OCI-LY1 (cell line): ENCODE measurements at regions not wholly inside any gene's neighbourhood (a gene's known extent, or its start where the extent isn't known, plus 50 kb on each side); places are given as distances from the start of the nearest gene placed in this dataset.

Experiments
- H2AFZ ChIP-seq: fragments of 200-600 bp; sonication (generic), shearing (Covaris generic); 2 replicates; pipeline ENCODE4 v1.6.0; 2014; ENCODE audit warnings: antibody characterized with exemption, mild to moderate bottlenecking, low read length
- H3F3A ChIP-seq: fragments of 200-600 bp; sonication (generic), shearing (Covaris generic); 2 replicates; pipeline ENCODE4 v1.6.0; 2014; ENCODE audit warnings: mild to moderate bottlenecking, antibody characterized with exemption, low read length, moderate library complexity; ENCODE audit not compliant: insufficient read depth
- H3K27ac ChIP-seq: fragments of 200-600 bp; sonication (generic); 2 replicates; pipeline ENCODE4 v1.5.1; 2014; ENCODE audit warnings: low read length, mixed run types, mild to moderate bottlenecking, low read depth; ENCODE audit not compliant: poor library complexity, severe bottlenecking
- H3K27me3 ChIP-seq: fragments of 200-600 bp; sonication (generic); 2 replicates; pipeline ENCODE4 v1.6.0; 2014; ENCODE audit warnings: antibody characterized with exemption, mild to moderate bottlenecking, low read length, moderate library complexity; ENCODE audit not compliant: insufficient read depth
- H3K36me3 ChIP-seq: fragments of 200-600 bp; sonication (generic); 2 replicates; pipeline ENCODE4 v1.6.1; 2014; ENCODE audit warnings: mild to moderate bottlenecking, antibody characterized with exemption, low read length, moderate library complexity, mixed read lengths; ENCODE audit not compliant: insufficient read depth
- H3K4me1 ChIP-seq: fragments of 200-600 bp; sonication (generic); 2 replicates; pipeline ENCODE4 v1.5.1; 2014; ENCODE audit warnings: mild to moderate bottlenecking, low read length, moderate library complexity; ENCODE audit not compliant: insufficient read depth, severe bottlenecking
- H3K4me2 ChIP-seq: fragments of 200-600 bp; sonication (generic), shearing (Covaris generic); 2 replicates; pipeline ENCODE4 v1.6.1; 2014; ENCODE audit warnings: low read length
- H3K4me3 ChIP-seq: fragments of 200-600 bp; sonication (generic); 2 replicates; pipeline ENCODE4 v1.5.1; 2014; ENCODE audit warnings: low read length, low read depth, mild to moderate bottlenecking, mixed read lengths; ENCODE audit not compliant: poor library complexity, severe bottlenecking
- H3K79me2 ChIP-seq: fragments of 200-600 bp; shearing (Covaris generic); 2 replicates; pipeline ENCODE4 v1.6.1; 2016; ENCODE audit warnings: mixed run types, low read length, mixed read lengths; ENCODE audit not compliant: insufficient read depth
- H3K9ac ChIP-seq: fragments of 200-600 bp; sonication (generic), shearing (Covaris generic); 2 replicates; pipeline ENCODE4 v1.6.1; 2014; ENCODE audit warnings: mild to moderate bottlenecking, low read length, mixed read lengths
- H3K9me2 ChIP-seq: fragments of 200-600 bp; sonication (generic), shearing (Covaris generic); 2 replicates; pipeline ENCODE4 v1.6.1; 2014; ENCODE audit warnings: low read depth, mild to moderate bottlenecking, low read length, mixed read lengths
- H3K9me3 ChIP-seq: fragments of 200-600 bp; shearing (Covaris generic); 2 replicates; pipeline ENCODE4 v1.6.1; 2014; ENCODE audit warnings: low read length, mixed read lengths
- H4K20me1 ChIP-seq: fragments of 200-600 bp; sonication (generic), shearing (Covaris generic); 2 replicates; pipeline ENCODE4 v1.6.0; 2016; ENCODE audit warnings: mild to moderate bottlenecking, low read length; ENCODE audit not compliant: insufficient read depth
- EZH2 ChIP-seq: fragments of 200-600 bp; sonication (generic), shearing (Covaris generic); IDR thresholded peaks from 2 replicates; pipeline ENCODE4 v1.8.0; 2017; ENCODE audit warnings: borderline replicate concordance, mixed run types, mild to moderate bottlenecking, antibody characterized with exemption, low read length, moderate library complexity, mixed read lengths
- TF ChIP-seq, protein P1 (sequence below): fragments of 200-600 bp; sonication (generic), shearing (Covaris generic); IDR thresholded peaks from 2 replicates; pipeline ENCODE4 v1.5.1; 2017; ENCODE audit warnings: mild to moderate bottlenecking, antibody characterized with exemption, low read length, moderate library complexity, mixed read lengths

DNA sequence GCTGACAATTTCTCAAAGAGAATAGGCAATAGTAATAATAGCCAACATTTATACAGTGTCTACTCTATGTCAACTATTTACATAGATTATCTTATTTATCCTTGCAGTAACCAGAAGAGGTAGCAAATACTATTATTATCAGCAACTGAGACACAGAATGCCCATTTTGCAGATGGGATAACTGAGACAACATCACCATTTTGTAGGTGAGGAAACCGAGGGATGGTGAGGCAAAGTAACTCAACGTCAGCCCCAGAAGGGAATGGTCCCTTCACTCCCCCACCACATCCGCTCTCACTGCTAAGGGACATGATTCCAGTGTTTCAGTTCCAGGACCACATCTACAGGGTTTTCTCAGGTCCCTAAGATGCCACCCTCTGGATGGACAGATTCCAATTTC, 261.2 kb upstream of the NEBL start:
- no peaks in the 10 kb centered on the region for H3K9me3 ChIP-seq
- H3K4me1 ChIP-seq: no peaks in the 10 kb centered on the region
- no peaks in the 10 kb centered on the region for H3F3A ChIP-seq
- H3K9me2 ChIP-seq: no peaks in the 10 kb centered on the region
- H2AFZ ChIP-seq: no peak overlapping the region
- no peak overlapping the region for H3K4me3 ChIP-seq
- H3K27ac ChIP-seq: no peak overlapping the region
- no peaks in the 10 kb centered on the region for H3K36me3 ChIP-seq
- H3K9ac ChIP-seq: no peak overlapping the region
- H3K27me3 ChIP-seq: no peaks in the 10 kb centered on the region
- H4K20me1 ChIP-seq: no peaks in the 10 kb centered on the region
- TF ChIP-seq, protein P1, sequence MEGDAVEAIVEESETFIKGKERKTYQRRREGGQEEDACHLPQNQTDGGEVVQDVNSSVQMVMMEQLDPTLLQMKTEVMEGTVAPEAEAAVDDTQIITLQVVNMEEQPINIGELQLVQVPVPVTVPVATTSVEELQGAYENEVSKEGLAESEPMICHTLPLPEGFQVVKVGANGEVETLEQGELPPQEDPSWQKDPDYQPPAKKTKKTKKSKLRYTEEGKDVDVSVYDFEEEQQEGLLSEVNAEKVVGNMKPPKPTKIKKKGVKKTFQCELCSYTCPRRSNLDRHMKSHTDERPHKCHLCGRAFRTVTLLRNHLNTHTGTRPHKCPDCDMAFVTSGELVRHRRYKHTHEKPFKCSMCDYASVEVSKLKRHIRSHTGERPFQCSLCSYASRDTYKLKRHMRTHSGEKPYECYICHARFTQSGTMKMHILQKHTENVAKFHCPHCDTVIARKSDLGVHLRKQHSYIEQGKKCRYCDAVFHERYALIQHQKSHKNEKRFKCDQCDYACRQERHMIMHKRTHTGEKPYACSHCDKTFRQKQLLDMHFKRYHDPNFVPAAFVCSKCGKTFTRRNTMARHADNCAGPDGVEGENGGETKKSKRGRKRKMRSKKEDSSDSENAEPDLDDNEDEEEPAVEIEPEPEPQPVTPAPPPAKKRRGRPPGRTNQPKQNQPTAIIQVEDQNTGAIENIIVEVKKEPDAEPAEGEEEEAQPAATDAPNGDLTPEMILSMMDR: no peak
- no peak for TF ChIP-seq EZH2
- H3K79me2 ChIP-seq: no peaks in the 10 kb centered on the region
- no peak overlapping the region for H3K4me2 ChIP-seq

DNA sequence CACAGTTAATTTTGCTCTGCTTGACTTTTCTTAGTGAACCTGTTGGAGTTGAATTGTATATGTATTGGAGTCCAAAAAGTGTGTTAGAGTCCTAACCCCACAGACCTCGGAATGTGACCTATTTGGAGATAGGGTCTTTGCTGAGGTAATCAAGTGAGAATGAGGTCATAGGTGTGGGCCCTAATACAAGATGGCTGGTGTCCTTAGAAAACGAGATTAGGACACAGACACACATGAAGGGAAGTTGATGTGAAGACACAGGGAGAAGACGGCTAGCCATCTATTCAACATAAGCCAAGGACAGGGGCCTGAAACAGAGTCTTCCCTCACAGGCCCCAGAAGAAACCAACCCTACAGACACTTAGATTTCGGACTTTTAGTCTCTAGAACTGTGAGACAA, 260.6 kb upstream of the NEBL start:
- Histone ChIP-seq H3K36me3 (no peaks in the 10 kb centered on the region), H3K4me2 (no peak overlapping the region), H2AFZ (no peak overlapping the region), H3F3A (no peaks in the 10 kb centered on the region), H3K9me3 (no peaks in the 10 kb centered on the region), H3K79me2 (no peaks in the 10 kb centered on the region), H3K27ac (no peak overlapping the region), H3K4me3 (no peak overlapping the region), H3K27me3 (no peaks in the 10 kb centered on the region), H3K9ac (no peak overlapping the region), H3K4me1 (no peaks in the 10 kb centered on the region), H4K20me1 (no peaks in the 10 kb centered on the region), H3K9me2 (no peaks in the 10 kb centered on the region)
- no peak for TF ChIP-seq EZH2
- TF ChIP-seq, protein P1: no peak

DNA sequence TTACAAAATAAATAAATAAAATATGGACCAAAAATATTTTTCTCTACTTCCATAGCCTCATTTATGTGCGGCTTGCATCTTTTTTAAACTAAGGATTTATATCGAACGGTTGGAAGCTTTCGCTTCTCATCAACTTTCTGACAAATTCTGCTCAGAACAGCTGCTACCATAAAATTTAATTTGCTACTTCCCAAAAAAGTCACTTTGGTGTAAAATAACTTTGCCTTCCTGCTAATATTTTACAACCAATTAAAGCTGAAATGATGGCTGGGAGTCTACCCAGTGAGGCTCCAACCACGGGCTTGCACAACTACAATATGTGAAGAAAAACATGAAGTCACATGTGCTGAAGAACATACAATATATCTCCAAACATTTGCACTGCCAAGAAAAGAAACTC, 253.1 kb upstream of the NEBL start:
- Histone ChIP-seq H3K36me3 (no peaks in the 10 kb centered on the region), H3K79me2 (no peaks in the 10 kb centered on the region), H3K27me3 (no peaks in the 10 kb centered on the region), H3K4me3 (no peak overlapping the region), H2AFZ (no peak overlapping the region), H3K4me1 (no peaks in the 10 kb centered on the region), H4K20me1 (no peaks in the 10 kb centered on the region), H3K9me2 (no peaks in the 10 kb centered on the region), H3K4me2 (no peak overlapping the region), H3F3A (no peaks in the 10 kb centered on the region), H3K9me3 (no peaks in the 10 kb centered on the region), H3K27ac (no peak overlapping the region), H3K9ac (no peak overlapping the region)
- TF ChIP-seq, protein P1: no peak
- TF ChIP-seq EZH2: no peak
